ENCODE measurements at regions not wholly inside any gene's neighbourhood (a gene's known extent, or its start where the extent isn't known, plus 50 kb on each side); places are given as distances from the start of the nearest gene placed in this dataset.

GRCh38 chr18:45330170-45330594, 285.1 kb upstream of the SLC14A2 start:
- FAIRE-seq, result no peak
- CTCF ChIA-PET, result no interaction called here
- intact Hi-C loops (cut with micrococcal nuclease), result no loop called here

GRCh38 chr18:45332871-45333270, 282.4 kb upstream of the SLC14A2 start:
- Histone ChIP-seq H3K79me2 (ENCODE audit: control insufficient read depth, insufficient read depth, low read length) (no peaks in the 10 kb centered on the region), H3K27me3 (ENCODE audit: control insufficient read depth in 2 of 2, insufficient read depth in 2 of 2, low read length in 2 of 2) (no peaks in the 10 kb centered on the region), H3K9me3 (replicated peaks; ENCODE audit: control insufficient read depth, insufficient read depth, low read length) (no peaks in the 10 kb centered on the region), H3K4me2 (ENCODE audit: insufficient read depth, low read length) (no peak overlapping the region), H3K4me3 (replicated peaks in 1 of 3; ENCODE audit: insufficient read depth in 1 of 3, low read depth in 1 of 3, low read length in 3 of 3) (no peak overlapping the region), H3K27ac (ENCODE audit: insufficient read depth, low read depth, low read length) (no peak overlapping the region), H3K9ac (replicated peaks; ENCODE audit: extremely low read depth, insufficient read depth, low read length) (no peak overlapping the region), H3K9me1 (replicated peaks; ENCODE audit: control insufficient read depth, extremely low read depth, insufficient read depth, low read length) (no peaks in the 10 kb centered on the region), H3K36me3 (ENCODE audit: control insufficient read depth in 2 of 2, extremely low read depth in 1 of 2, insufficient read depth in 2 of 2, low read length in 2 of 2) (no peaks in the 10 kb centered on the region), H2AFZ (ENCODE audit: low read depth, low read length) (no peak overlapping the region), H4K20me1 (replicated peaks; ENCODE audit: control insufficient read depth, extremely low read depth, insufficient read depth, low read length) (no peaks in the 10 kb centered on the region), H3K4me1 (ENCODE audit: control insufficient read depth, extremely low read depth, insufficient read depth, low read length) (no peaks in the 10 kb centered on the region)
- ChIA-PET POLR2A (no interaction called here), CTCF (no interaction called here)
- intact Hi-C loops (cut with micrococcal nuclease), result no loop called here
- dilution Hi-C loops (cut with MboI; ENCODE audit: extremely low pct_ligation_motif_present, low sequenced_read_pairs), result no loop called here
- TF ChIP-seq CTCF (IDR thresholded peaks at IDR 0.05; ENCODE audit: extremely low read depth in 1 of 2, insufficient read depth in 1 of 2, low read depth in 1 of 2, low read length in 2 of 2), result no peak
- no TSS peak for BruUV-seq (replicated peaks)
- DNase-seq (ENCODE audit: low read depth, low spot score) (no peak), FAIRE-seq (no peak)

More at GRCh38 chr18:45330170-45330594, 285.1 kb upstream of the SLC14A2 start:
- Histone ChIP-seq H3K9me3 (replicated peaks; ENCODE audit: control insufficient read depth, insufficient read depth, low read length) (no peaks in the 10 kb centered on the region), H3K27ac (ENCODE audit: insufficient read depth, low read depth, low read length) (no peak overlapping the region), H2AFZ (ENCODE audit: low read depth, low read length) (no peak overlapping the region), H3K4me3 (replicated peaks in 1 of 3; ENCODE audit: insufficient read depth in 1 of 3, low read depth in 1 of 3, low read length in 3 of 3) (no peak overlapping the region), H3K27me3 (ENCODE audit: control insufficient read depth in 2 of 2, insufficient read depth in 2 of 2, low read length in 2 of 2) (no peaks in the 10 kb centered on the region), H3K36me3 (ENCODE audit: control insufficient read depth in 2 of 2, extremely low read depth in 1 of 2, insufficient read depth in 2 of 2, low read length in 2 of 2) (no peaks in the 10 kb centered on the region), H4K20me1 (replicated peaks; ENCODE audit: control insufficient read depth, extremely low read depth, insufficient read depth, low read length) (no peaks in the 10 kb centered on the region), H3K79me2 (ENCODE audit: control insufficient read depth, insufficient read depth, low read length) (no peaks in the 10 kb centered on the region), H3K4me2 (ENCODE audit: insufficient read depth, low read length) (no peak overlapping the region), H3K9me1 (replicated peaks; ENCODE audit: control insufficient read depth, extremely low read depth, insufficient read depth, low read length) (no peaks in the 10 kb centered on the region), H3K4me1 (ENCODE audit: control insufficient read depth, extremely low read depth, insufficient read depth, low read length) (no peaks in the 10 kb centered on the region), H3K9ac (replicated peaks; ENCODE audit: extremely low read depth, insufficient read depth, low read length) (no peak overlapping the region)
- DNase-seq (ENCODE audit: low read depth, low spot score), result no peak
- POLR2A ChIA-PET, result no interaction called here
- dilution Hi-C loops (cut with MboI; ENCODE audit: extremely low pct_ligation_motif_present, low sequenced_read_pairs), result no loop called here
- BruUV-seq (replicated peaks), result no TSS peak
- TF ChIP-seq CTCF (IDR thresholded peaks at IDR 0.05; ENCODE audit: extremely low read depth in 1 of 2, insufficient read depth in 1 of 2, low read depth in 1 of 2, low read length in 2 of 2), result no peak

All from endothelial cell of umbilical vein (primary cell).